ENCODE measurements at regions not wholly inside any gene's neighbourhood (a gene's known extent, or its start where the extent isn't known, plus 50 kb on each side); places are given as distances from the start of the nearest gene placed in this dataset.
"Not testable (repeated sequence)": the region's sequence is repeated elsewhere in the genome, so short reads cannot be mapped to it uniquely, and the experiment has no call there.

- peaks cover 0 to 3% (median 0%) of the 10 kb centered on the region in 4 donors for H3K4me1 ChIP-seq
- WGBS = 86% methylated on average over 5 of the region's 5 CpGs
- no peak for DNase-seq (ENCODE audit: extremely low spot score)
- no peak overlapping the region for H3K27ac ChIP-seq (replicated peaks in 1 of 4)
- H3K36me3 ChIP-seq = no peaks in the 10 kb centered on the region
- H3K4me3 ChIP-seq = no peak overlapping the region
- no peaks in the 10 kb centered on the region for H3K9me3 ChIP-seq
- no peaks in the 10 kb centered on the region for H3K27me3 ChIP-seq
- intact Hi-C loops (cut with DNase I) = no loop called here
- no peak for TF ChIP-seq CTCF (IDR thresholded peaks at IDR 0.05)
- TF ChIP-seq POLR2AphosphoS5 (IDR thresholded peaks at IDR 0.05) = no peak
- TF ChIP-seq EP300 (IDR thresholded peaks at IDR 0.05) = no peak
- TF ChIP-seq POLR2A (IDR thresholded peaks at IDR 0.05; ENCODE audit: low read depth) = no peak
These were observed 269.4 kb downstream of the CXCL12 start for GRCh38 chr10:44115516-44115915.

- H3K4me3 ChIP-seq = no peak overlapping the region
- no peaks in the 10 kb centered on the region for H3K9me3 ChIP-seq
- intact Hi-C loops (cut with DNase I) = no loop called here
- WGBS = 100% methylated on average over 1 of the region's 1 CpG
- DNase-seq (ENCODE audit: extremely low spot score) = no peak
- H3K27ac ChIP-seq (replicated peaks in 1 of 4) = no peak overlapping the region
- no peaks in the 10 kb centered on the region for H3K36me3 ChIP-seq
- no peaks in the 10 kb centered on the region for H3K27me3 ChIP-seq
- no peak for TF ChIP-seq POLR2AphosphoS5 (IDR thresholded peaks at IDR 0.05)
- no peak for TF ChIP-seq CTCF (IDR thresholded peaks at IDR 0.05)
- no peak for TF ChIP-seq POLR2A (IDR thresholded peaks at IDR 0.05; ENCODE audit: low read depth)
- TF ChIP-seq EP300 (IDR thresholded peaks at IDR 0.05) = no peak
- H3K4me1 ChIP-seq = peaks cover 0 to 3% (median 0%) of the 10 kb centered on the region in 4 donors
These were observed 270.5 kb downstream of the CXCL12 start for GRCh38 chr10:44114441-44114840.

GRCh38 chr10:44112280-44112679, 272.6 kb downstream of the CXCL12 start:
- H3K36me3 ChIP-seq; DNase-seq (ENCODE audit: extremely low spot score); H3K9me3 ChIP-seq; H3K27me3 ChIP-seq; H3K4me3 ChIP-seq; H3K27ac ChIP-seq (replicated peaks in 1 of 4); H3K4me1 ChIP-seq; intact Hi-C loops (cut with DNase I): not testable (repeated sequence)
- WGBS = 85% methylated on average over 4 of the region's 4 CpGs

GRCh38 chr10:44105696-44106095, 279.2 kb downstream of the CXCL12 start:
- intact Hi-C loops (cut with DNase I) = no loop called here
- 85% methylated on average over 4 of the region's 4 CpGs for WGBS
- H3K9me3 ChIP-seq = peaks cover 0 to 5% (median 0%) of the 10 kb centered on the region in 4 donors
- TF ChIP-seq POLR2A (IDR thresholded peaks at IDR 0.05; ENCODE audit: low read depth) = no peak
- no peak for TF ChIP-seq EP300 (IDR thresholded peaks at IDR 0.05)
- no peak for TF ChIP-seq CTCF (IDR thresholded peaks at IDR 0.05)
- TF ChIP-seq POLR2AphosphoS5 (IDR thresholded peaks at IDR 0.05) = no peak
- DNase-seq (ENCODE audit: extremely low spot score) = no peak
- no peaks in the 10 kb centered on the region for H3K36me3 ChIP-seq
- no peak overlapping the region for H3K4me3 ChIP-seq
- H3K27ac ChIP-seq (replicated peaks in 1 of 4) = no peak overlapping the region
- H3K4me1 ChIP-seq = peaks cover 0 to 8% (median 4%) of the 10 kb centered on the region in 4 donors
- H3K27me3 ChIP-seq = no peaks in the 10 kb centered on the region

- no peak overlapping the region for H3K4me3 ChIP-seq
- peaks cover 0 to 12% (median 6%) of the 10 kb centered on the region in 4 donors for H3K4me1 ChIP-seq
- WGBS = 94% methylated on average over 5 of the region's 5 CpGs
- intact Hi-C loops (cut with DNase I) = no loop called here
- H3K27ac ChIP-seq (replicated peaks in 1 of 4) = no peak overlapping the region
- no peaks in the 10 kb centered on the region for H3K27me3 ChIP-seq
- TF ChIP-seq POLR2A (IDR thresholded peaks at IDR 0.05; ENCODE audit: low read depth) = no peak
- no peak for TF ChIP-seq POLR2AphosphoS5 (IDR thresholded peaks at IDR 0.05)
- TF ChIP-seq EP300 (IDR thresholded peaks at IDR 0.05) = no peak
- H3K9me3 ChIP-seq = no peaks in the 10 kb centered on the region
- no peak for DNase-seq (ENCODE audit: extremely low spot score)
- H3K36me3 ChIP-seq = no peaks in the 10 kb centered on the region
These were observed 282.1 kb downstream of the CXCL12 start for GRCh38 chr10:44102726-44103255.

GRCh38 chr10:44101082-44101481, 283.8 kb downstream of the CXCL12 start:
- Histone ChIP-seq H3K4me3 (no peak overlapping the region), H3K36me3 (no peaks in the 10 kb centered on the region), H3K27me3 (no peaks in the 10 kb centered on the region), H3K27ac (replicated peaks in 1 of 4) (no peak overlapping the region), H3K4me1 (peaks cover 0 to 12% (median 6%) of the 10 kb centered on the region in 4 donors), H3K9me3 (no peaks in the 10 kb centered on the region)
- WGBS = 77% methylated on average over 1 of the region's 1 CpG
- intact Hi-C loops (cut with DNase I) = no loop called here
- DNase-seq (ENCODE audit: extremely low spot score) = no peak
- TF ChIP-seq CTCF (IDR thresholded peaks at IDR 0.05) = no peak
- no peak for TF ChIP-seq POLR2AphosphoS5 (IDR thresholded peaks at IDR 0.05)
- TF ChIP-seq EP300 (IDR thresholded peaks at IDR 0.05) = no peak
- TF ChIP-seq POLR2A (IDR thresholded peaks at IDR 0.05; ENCODE audit: low read depth) = no peak
